Stomach (tissue), 8 donors: ENCODE measurements at regions not wholly inside any gene's neighbourhood (a gene's known extent, or its start where the extent isn't known, plus 50 kb on each side); places are given as distances from the start of the nearest gene placed in this dataset.

ENCODE experiments used
- DNase-seq, 2 donors: peaks; one replicate each; pipeline versions ENCODE4 v3.0.0 to v3.0.0-alpha.2; 2013 to 2019
- H3K27ac ChIP-seq, 5 donors: fragments of 200-600 bp in 4 of 5; sonication (generic) in 4 of 5; one replicate each; pipeline ENCODE4 v1.5.1; 2013 to 2019; ENCODE audit warnings: mild to moderate bottlenecking in 1 of 5, moderate library complexity in 1 of 5
- H3K27me3 ChIP-seq, 3 donors: fragments of 200-600 bp; sonication (generic); one replicate each; pipeline ENCODE4 v1.5.1; 2017 to 2019; ENCODE audit warnings: mixed run types in 1 of 3
- H3K36me3 ChIP-seq, 4 donors: fragments of 200-600 bp; sonication (generic); 1 replicate in 3 of 4; 2 replicates in 1 of 4; pipeline ENCODE4 v1.5.1; 2016 to 2019
- H3K4me1 ChIP-seq, 4 donors: fragments of 200-600 bp; sonication (generic); one replicate each; pipeline ENCODE4 v1.5.1; 2016 to 2019
- H3K4me3 ChIP-seq, 4 donors: fragments of 200-600 bp; sonication (generic) in 3 of 4; one replicate each; pipeline ENCODE4 v1.5.1; 2016 to 2019; ENCODE audit warnings: mild to moderate bottlenecking in 1 of 4
- H3K9me3 ChIP-seq, 4 donors: fragments of 200-600 bp; sonication (generic); one replicate each; pipeline ENCODE4 v1.5.1; 2016 to 2019
- CTCF ChIP-seq, 7 experiments: fragments of 450-650 bp in 4 of 7; fragments of 200-600 bp in 3 of 7; sonication (generic) in 3 of 7; IDR thresholded peaks; one replicate each; pipeline ENCODE4 v1.5.1; 2016 to 2019; ENCODE audit warnings: antibody characterized with exemption in 7 of 7, control low read depth in 2 of 7, mild to moderate bottlenecking in 1 of 7
- EP300 ChIP-seq: sonication (generic); formaldehyde crosslinking; IDR thresholded peaks from one replicate; pipeline ENCODE4 v1.6.1; 2017; ENCODE audit warnings: antibody characterized with exemption
- POLR2A ChIP-seq, 4 donors: fragments of 450-650 bp; IDR thresholded peaks; one replicate each; pipeline ENCODE4 v1.6.1; 2016; ENCODE audit warnings: antibody characterized with exemption in 4 of 4, control low read depth in 2 of 4, mild to moderate bottlenecking in 1 of 4, moderate library complexity in 1 of 4
- POLR2AphosphoS5 ChIP-seq, 3 donors: sonication (generic); formaldehyde crosslinking; IDR thresholded peaks; one replicate each; pipeline ENCODE4 v1.6.1; 2016; ENCODE audit warnings: antibody characterized with exemption in 3 of 3
- WGBS, 5 donors: extraction: QIAGEN DNeasy Blood & Tissue Kit in 3 of 5; methylation state at CpG; one replicate each; pipeline versions ENCODE4 v1.1.5 to v1.1.7; 2013 to 2018; 5-methylcytosine and 5-hydroxymethylcytosine counted together
- intact Hi-C: fragments of 100-400 bp; cut with DNase I; formaldehyde crosslinking; loops from one replicate; pipeline ENCODE4 v1.15.1; 2023; ENCODE audit warnings: low total_unique reads
- donor health status: healthy with polysubstance abuse.
- donor health status: Bipolar disorder and iron deficiency.
- donor health status: healthy.

- H3K36me3 ChIP-seq, result no peaks in the 10 kb centered on the region
- H3K27ac ChIP-seq, result peak overlapping the region in 4 of 5 donors; percentile 32 to 68 (median 46)
- H3K4me3 ChIP-seq, result no peak overlapping the region
These were observed 556.0 kb upstream of the JAG1 start for GRCh38 chr20:11229772-11230171.

DNA sequence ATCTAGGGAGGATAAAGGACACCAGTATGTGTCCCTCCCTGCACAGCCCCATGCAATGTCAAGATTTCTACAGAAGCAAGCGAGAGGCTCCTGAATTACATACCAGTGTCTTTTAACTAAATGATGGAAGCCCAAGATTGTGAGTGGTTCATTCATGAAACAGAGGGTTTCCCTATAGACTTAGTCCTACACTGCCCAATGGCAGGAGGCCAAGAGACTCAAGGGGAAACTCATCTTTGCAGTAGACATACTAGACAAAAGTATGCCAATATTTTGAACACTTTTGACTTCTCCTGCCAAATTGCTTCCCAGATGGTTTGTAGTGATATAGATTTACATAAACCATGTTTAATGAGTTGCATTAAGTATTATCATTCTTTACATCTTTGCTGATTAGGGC lies 557.2 kb upstream of the JAG1 start:
- TF ChIP-seq POLR2A (IDR thresholded peaks at IDR 0.05) (no peak), POLR2AphosphoS5 (IDR thresholded peaks at IDR 0.05) (no peak), EP300 (no peak), CTCF (IDR thresholded peaks at IDR 0.05) (no peak)
- H3K4me3 ChIP-seq, result no peak overlapping the region
- intact Hi-C loops, result no loop called here

More at GRCh38 chr20:11229772-11230171, 556.0 kb upstream of the JAG1 start:
- 9 to 31% (median 17%) methylated on average over 3 of the region's 3 CpGs for WGBS, 5 donors
- DNase-seq, result peak; percentile 31 to 60
- intact Hi-C loops, result no loop called here
- Histone ChIP-seq H3K9me3 (no peaks in the 10 kb centered on the region), H3K27me3 (no peaks in the 10 kb centered on the region), H3K4me1 (peaks cover 4 to 20% (median 15%) of the 10 kb centered on the region in 4 donors)
- TF ChIP-seq POLR2A (IDR thresholded peaks at IDR 0.05), result no peak
- TF ChIP-seq CTCF (IDR thresholded peaks at IDR 0.05), result no peak
- peak in 1 of 3 donors; percentile 32 for TF ChIP-seq POLR2AphosphoS5 (IDR thresholded peaks at IDR 0.05)
- no peak for TF ChIP-seq EP300

DNA sequence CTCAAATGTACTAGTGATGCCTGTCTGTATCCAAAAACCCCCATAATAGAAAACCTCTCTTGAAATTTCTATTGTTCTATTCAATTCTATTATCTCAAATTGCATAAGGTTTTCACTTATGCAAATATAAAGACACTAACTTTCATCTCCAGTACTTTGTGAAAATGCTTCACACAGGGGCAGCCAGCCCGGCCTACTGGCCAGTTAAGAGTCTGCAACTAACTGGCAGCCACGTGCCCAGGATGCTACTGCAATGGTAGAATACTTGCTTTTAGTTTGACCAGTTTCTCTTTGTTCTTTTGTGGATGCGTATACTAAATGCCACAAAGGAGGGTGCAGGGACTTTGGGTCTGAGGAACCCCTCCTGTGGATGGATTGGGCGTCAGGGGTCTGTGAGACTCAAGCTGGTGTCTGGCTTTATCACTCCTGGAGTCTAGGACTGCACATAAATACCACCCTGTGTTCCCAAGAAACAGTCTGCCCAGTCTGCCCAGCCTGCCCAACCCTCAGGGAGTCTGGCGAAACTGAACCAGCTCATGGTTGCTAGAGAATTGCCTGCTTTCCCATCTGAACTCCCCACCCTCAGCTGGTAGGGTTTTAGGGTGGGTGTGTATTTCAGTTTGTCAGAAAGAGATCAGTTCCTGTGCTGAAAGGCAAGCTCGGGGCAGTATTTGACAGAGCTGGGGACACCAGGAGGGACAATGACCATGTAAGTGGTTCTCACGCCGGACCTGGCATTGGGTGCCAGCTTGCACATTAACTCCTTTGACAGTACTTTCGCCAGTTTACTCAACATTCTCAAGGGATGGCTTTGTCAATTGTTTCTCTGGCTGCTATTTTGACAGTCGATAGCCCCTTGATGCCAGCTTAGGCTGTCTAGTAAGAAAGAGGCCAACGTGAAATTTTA lies 558.2 kb upstream of the JAG1 start:
- 88 to 94% (median 93%) methylated on average over 11 of the region's 11 CpGs for WGBS, 5 donors
- Histone ChIP-seq H3K27ac (peak overlapping the region in 1 of 5 donors; percentile 13), H3K9me3 (no peaks in the 10 kb centered on the region), H3K27me3 (no peaks in the 10 kb centered on the region), H3K36me3 (no peaks in the 10 kb centered on the region), H3K4me3 (no peak overlapping the region), H3K4me1 (peaks cover 4 to 23% (median 18%) of the 10 kb centered on the region in 4 donors)
- intact Hi-C loops, result no loop called here
- peak in 1 of 2 donors; percentile 9 for DNase-seq
- TF ChIP-seq POLR2A (IDR thresholded peaks at IDR 0.05), result no peak
- TF ChIP-seq CTCF (IDR thresholded peaks at IDR 0.05), result no peak
- no peak for TF ChIP-seq EP300
- no peak for TF ChIP-seq POLR2AphosphoS5 (IDR thresholded peaks at IDR 0.05)

More for the DNA sequence above, 557.2 kb upstream of the JAG1 start:
- DNase-seq, result peak in 1 of 2 donors; percentile 23
- 82 to 97% (median 95%) methylated on average over 1 of the region's 1 CpG for WGBS, 5 donors
- Histone ChIP-seq H3K9me3 (no peaks in the 10 kb centered on the region), H3K27ac (no peak overlapping the region), H3K36me3 (no peaks in the 10 kb centered on the region), H3K27me3 (no peaks in the 10 kb centered on the region), H3K4me1 (peaks cover 4 to 23% (median 18%) of the 10 kb centered on the region in 4 donors)

GRCh38 chr20:11232896-11233295 lies 559.1 kb upstream of the JAG1 start:
- no peaks in the 10 kb centered on the region for H3K36me3 ChIP-seq
- WGBS, 5 donors, result 84 to 88% (median 84%) methylated on average over 8 of the region's 8 CpGs
- H3K27ac ChIP-seq, result no peak overlapping the region
- TF ChIP-seq POLR2A (IDR thresholded peaks at IDR 0.05) (no peak), CTCF (IDR thresholded peaks at IDR 0.05) (no peak), POLR2AphosphoS5 (IDR thresholded peaks at IDR 0.05) (no peak), EP300 (no peak)
- intact Hi-C loops, result no loop called here
- DNase-seq, result no peak
- H3K27me3 ChIP-seq, result no peaks in the 10 kb centered on the region
- H3K4me3 ChIP-seq, result no peak overlapping the region
- H3K4me1 ChIP-seq, result peaks cover 4 to 23% (median 18%) of the 10 kb centered on the region in 4 donors
- no peaks in the 10 kb centered on the region for H3K9me3 ChIP-seq
